GM13976 (cell line): ENCODE measurements at regions not wholly inside any gene's neighbourhood (a gene's known extent, or its start where the extent isn't known, plus 50 kb on each side); places are given as distances from the start of the nearest gene placed in this dataset.

ENCODE experiments used
- DNase-seq: peaks from one replicate; pipeline ENCODE4 v3.0.0; 2012; ENCODE audit warnings: low spot score
- in situ Hi-C: fragments of 300-500 bp; cut with MboI; formaldehyde crosslinking; loops from one replicate; pipeline ENCODE4 v1.12.0; 2022; ENCODE audit warnings: low sequenced_read_pairs, mixed read lengths, inconsistent platforms; ENCODE audit not compliant: unreplicated experiment
- TF ChIP-seq, protein P1 (sequence below): IDR thresholded peaks from 2 replicates; pipeline ENCODE4 v1.5.1; 2012; ENCODE audit warnings: borderline replicate concordance, mild to moderate bottlenecking; ENCODE audit not compliant: insufficient read depth; ENCODE audit errors: extremely low read depth, missing control alignments, control extremely low read depth

DNA sequence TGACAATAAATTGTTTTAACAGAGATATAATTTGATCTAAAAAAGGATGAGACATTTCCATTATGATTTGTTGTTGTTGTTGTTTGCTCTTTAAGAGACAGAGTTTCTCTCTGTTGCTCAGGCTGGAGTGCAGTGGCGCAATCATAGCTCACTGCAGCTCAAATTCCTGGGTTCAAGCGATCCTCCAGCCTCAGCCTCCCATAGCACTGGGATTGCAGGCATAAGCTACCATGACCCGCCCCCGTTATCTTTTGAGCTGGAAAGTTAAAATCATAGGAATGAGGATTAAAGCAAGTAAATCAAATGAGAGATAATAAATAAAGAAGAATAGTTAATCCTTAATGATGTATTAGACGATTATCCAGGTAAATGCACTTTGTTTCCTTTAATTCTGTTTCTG, 224.4 kb upstream of the SMIM31 start:
- in situ Hi-C loops, result no loop called here
- DNase-seq, result no peak
- TF ChIP-seq, protein P1, sequence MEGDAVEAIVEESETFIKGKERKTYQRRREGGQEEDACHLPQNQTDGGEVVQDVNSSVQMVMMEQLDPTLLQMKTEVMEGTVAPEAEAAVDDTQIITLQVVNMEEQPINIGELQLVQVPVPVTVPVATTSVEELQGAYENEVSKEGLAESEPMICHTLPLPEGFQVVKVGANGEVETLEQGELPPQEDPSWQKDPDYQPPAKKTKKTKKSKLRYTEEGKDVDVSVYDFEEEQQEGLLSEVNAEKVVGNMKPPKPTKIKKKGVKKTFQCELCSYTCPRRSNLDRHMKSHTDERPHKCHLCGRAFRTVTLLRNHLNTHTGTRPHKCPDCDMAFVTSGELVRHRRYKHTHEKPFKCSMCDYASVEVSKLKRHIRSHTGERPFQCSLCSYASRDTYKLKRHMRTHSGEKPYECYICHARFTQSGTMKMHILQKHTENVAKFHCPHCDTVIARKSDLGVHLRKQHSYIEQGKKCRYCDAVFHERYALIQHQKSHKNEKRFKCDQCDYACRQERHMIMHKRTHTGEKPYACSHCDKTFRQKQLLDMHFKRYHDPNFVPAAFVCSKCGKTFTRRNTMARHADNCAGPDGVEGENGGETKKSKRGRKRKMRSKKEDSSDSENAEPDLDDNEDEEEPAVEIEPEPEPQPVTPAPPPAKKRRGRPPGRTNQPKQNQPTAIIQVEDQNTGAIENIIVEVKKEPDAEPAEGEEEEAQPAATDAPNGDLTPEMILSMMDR, result no peak

DNA sequence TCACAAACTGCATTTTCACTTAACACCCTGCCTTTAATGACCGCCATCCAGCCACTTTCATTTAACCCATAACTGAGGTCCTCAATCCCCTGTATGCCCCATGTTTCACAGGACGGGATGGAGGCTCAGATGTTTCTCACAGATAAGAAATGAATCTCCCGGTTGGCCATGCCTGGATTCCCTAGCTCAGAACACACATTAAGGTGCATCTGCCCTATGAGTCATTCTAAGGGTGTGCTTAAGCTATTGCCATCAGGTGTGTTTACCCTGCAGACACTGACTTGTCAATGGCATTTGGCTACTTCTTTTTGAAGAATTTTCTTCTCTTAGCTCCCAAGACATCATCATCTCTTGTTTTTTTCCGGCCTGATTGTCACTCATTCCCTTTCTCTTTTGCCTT, 222.6 kb upstream of the SMIM31 start:
- no peak for DNase-seq
- in situ Hi-C loops, result no loop called here

DNA sequence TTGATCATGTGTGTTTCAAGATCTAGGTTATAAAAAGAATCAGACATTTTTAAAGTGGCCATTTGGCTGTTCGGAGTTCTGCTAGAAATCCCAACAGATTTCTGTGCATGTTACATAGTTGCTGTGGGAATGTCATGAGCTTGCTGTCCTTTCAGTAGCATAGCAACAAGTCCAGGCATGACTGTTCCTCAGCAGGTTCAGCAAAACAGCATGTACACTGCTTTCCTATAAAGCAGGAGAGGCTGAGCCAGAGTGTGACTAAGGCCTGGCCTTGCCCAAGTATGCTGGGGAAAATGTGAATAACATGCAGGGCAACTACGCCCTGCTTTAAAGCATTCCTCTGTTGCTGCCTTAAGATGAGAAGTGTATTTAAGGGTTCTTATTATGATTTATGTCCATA, 217.1 kb upstream of the SMIM31 start:
- DNase-seq, result no peak
- TF ChIP-seq, protein P1, result no peak
- in situ Hi-C loops, result no loop called here

More for the DNA sequence above, 222.6 kb upstream of the SMIM31 start:
- TF ChIP-seq, protein P1, result no peak

DNA sequence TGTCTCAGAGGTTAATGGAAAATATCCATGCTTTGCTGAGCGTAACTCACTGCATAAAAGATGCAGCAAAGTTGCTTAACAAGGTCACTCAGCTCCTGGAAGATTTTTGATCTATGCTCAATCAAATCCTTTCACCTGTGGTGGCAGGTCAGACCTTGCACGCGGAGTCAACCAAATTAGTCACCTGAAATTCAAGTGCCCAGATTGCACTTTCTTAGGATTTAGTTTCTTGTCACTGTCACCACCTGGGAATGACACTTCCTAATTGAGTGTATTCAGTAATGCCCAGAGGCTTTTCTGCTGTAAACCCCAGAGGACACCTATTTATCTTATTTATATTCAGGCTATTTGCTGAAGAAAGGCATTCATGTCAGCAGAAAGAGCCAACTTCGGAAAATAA, 215.8 kb upstream of the SMIM31 start:
- DNase-seq, result no peak
- TF ChIP-seq, protein P1, result no peak
- in situ Hi-C loops, result no loop called here

DNA sequence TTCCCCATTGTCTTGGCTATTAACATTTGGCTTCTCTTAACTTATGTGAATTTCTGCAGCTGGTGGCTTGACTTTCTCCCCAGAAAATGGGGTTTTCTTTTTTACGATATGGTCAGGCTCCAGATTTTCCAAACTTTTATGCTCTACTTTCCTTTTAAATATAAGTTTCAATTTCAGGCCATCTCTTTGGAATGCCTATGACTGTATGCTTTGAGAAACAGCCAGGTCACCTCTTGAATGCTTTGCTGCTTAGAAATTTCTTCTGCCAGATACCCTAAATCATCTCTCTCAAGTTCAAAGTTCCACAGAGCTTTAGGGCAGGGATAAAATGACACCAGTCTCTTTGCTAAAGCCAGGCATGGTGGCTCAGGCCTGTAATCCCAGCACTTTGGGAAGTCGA, 212.9 kb upstream of the SMIM31 start:
- in situ Hi-C loops, result no loop called here
- no peak for DNase-seq
- TF ChIP-seq, protein P1, result no peak

DNA sequence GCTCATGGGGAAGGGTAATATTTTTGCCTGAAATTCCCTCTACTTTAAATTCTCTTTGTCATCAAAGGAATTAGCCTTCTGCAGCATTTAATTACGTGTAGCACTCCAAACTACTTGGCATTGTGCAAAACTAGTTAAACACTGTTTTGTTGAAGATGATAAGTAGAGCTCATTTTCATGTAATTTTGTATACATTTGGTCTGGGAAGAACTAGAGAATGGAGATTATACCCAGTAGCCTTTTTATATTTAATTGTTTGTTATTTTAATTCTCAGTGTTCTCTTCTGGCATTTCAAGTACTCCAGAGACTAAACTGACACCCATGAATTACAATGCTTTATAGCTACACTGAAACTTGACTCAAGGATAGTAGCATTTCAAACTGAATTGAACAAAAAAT, 211.5 kb upstream of the SMIM31 start:
- in situ Hi-C loops, result no loop called here
- TF ChIP-seq, protein P1, result no peak
- no peak for DNase-seq
